Adipocyte (in vitro differentiated cells): ENCODE measurements at regions not wholly inside any gene's neighbourhood (a gene's known extent, or its start where the extent isn't known, plus 50 kb on each side); places are given as distances from the start of the nearest gene placed in this dataset.

Source experiments
- DNase-seq: peaks from one replicate; pipeline ENCODE4 v3.0.0-alpha.2; 2015; ENCODE audit warnings: low read depth
- H3K27me3 ChIP-seq: replicated peaks from 2 replicates; pipeline ENCODE4 v1.7.0; 2013; ENCODE audit warnings: mild to moderate bottlenecking, low read length, moderate library complexity; ENCODE audit not compliant: control insufficient read depth, insufficient read depth
- H3K36me3 ChIP-seq: 2 replicates; pipeline ENCODE4 v1.7.0; 2013; ENCODE audit warnings: low read length, mild to moderate bottlenecking, moderate library complexity; ENCODE audit not compliant: control insufficient read depth, insufficient read depth, severe bottlenecking
- H3K4me1 ChIP-seq: 2 replicates; pipeline ENCODE4 v1.7.0; 2013; ENCODE audit warnings: mild to moderate bottlenecking, low read length, moderate library complexity; ENCODE audit not compliant: control insufficient read depth, insufficient read depth
- H3K4me3 ChIP-seq: 2 replicates; pipeline ENCODE4 v1.7.0; 2013; ENCODE audit warnings: mild to moderate bottlenecking, low read length, moderate library complexity
- H3K9ac ChIP-seq: 2 replicates; pipeline ENCODE4 v1.7.0; 2013; ENCODE audit warnings: mild to moderate bottlenecking, low read length, moderate library complexity
- H3K9me3 ChIP-seq: 2 replicates; pipeline ENCODE4 v1.7.0; 2013; ENCODE audit warnings: mild to moderate bottlenecking, low read length, moderate library complexity; ENCODE audit not compliant: control insufficient read depth

DNA sequence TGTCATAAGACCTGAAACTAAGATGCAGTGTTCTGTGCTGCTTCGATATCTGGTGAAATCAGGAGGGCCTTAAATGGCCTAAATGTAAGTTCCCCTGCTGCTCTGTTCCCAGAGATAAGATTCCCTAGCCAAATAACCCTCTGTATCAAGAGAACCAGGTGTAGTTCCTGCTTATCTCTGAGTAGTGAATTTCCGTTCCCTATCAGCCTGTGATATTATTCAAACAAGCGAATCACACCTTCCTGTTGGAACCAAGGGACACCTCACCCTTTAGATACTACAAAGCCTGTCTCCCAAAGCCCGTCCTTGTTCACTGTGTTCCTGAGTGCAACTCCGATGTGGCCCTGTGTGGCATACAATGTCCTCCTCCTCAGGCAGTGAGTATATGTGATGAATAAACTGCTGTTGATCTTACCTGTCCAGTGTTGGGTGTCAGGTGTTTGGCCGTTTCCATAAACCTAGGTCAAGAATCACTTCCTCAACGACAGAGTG is 52.2 kb upstream of the COCH start:
- no peak for DNase-seq
- Histone ChIP-seq H3K4me3 (no peak overlapping the region), H3K9ac (no peak overlapping the region), H3K27me3 (peaks cover 5% of the 10 kb centered on the region), H3K4me1 (no peaks in the 10 kb centered on the region), H3K36me3 (no peaks in the 10 kb centered on the region), H3K9me3 (peaks cover 22% of the 10 kb centered on the region)
